ENCODE measurements at regions not wholly inside any gene's neighbourhood (a gene's known extent, or its start where the extent isn't known, plus 50 kb on each side); places are given as distances from the start of the nearest gene placed in this dataset.

- TF ChIP-seq POLR2AphosphoS5 (IDR thresholded peaks at IDR 0.05; ENCODE audit: insufficient read depth, low read depth, low read length) (no peak), POLR2A (IDR thresholded peaks at IDR 0.05; ENCODE audit: low read depth, low read length) (no peak), CTCF (IDR thresholded peaks at IDR 0.05; ENCODE audit: extremely low read depth in 1 of 2, insufficient read depth in 1 of 2, low read depth in 1 of 2, low read length in 2 of 2) (no peak), GATA2 (IDR thresholded peaks at IDR 0.05; ENCODE audit: insufficient read depth, insufficient read length, low read depth, low read length) (no peak), JUN (IDR thresholded peaks at IDR 0.05; ENCODE audit: borderline replicate concordance, insufficient read depth, insufficient read length, low read depth) (no peak), EZH2 (IDR thresholded peaks at IDR 0.05; ENCODE audit: borderline replicate concordance, low read depth, low read length, severe bottlenecking) (no peak), MYC (IDR thresholded peaks at IDR 0.05; ENCODE audit: low read depth, low read length) (no peak), MAX (IDR thresholded peaks at IDR 0.05; ENCODE audit: insufficient read depth, insufficient read length) (no peak)
Observed at GRCh38 chr15:97425596-97425995, 534.9 kb upstream of the ARRDC4 start.

All from endothelial cell of umbilical vein (primary cell).